Activated T-helper 2 cell treated with anti-CD3 and anti-CD28 coated beads, Interferon-gamma antibody, Interleukin-2, Interleukin-4, amounts not matched to agents 10 μg/mL and 5 μg/mL and 100 μg/mL, durations not matched to agents 14 hours and 24 hours and 36 hours (primary cell): ENCODE measurements at regions not wholly inside any gene's neighbourhood (a gene's known extent, or its start where the extent isn't known, plus 50 kb on each side); places are given as distances from the start of the nearest gene placed in this dataset.
"Not testable (repeated sequence)": the region's sequence is repeated elsewhere in the genome, so short reads cannot be mapped to it uniquely, and the experiment has no call there.

Experiments used
- DNase-seq: peaks from one replicate; pipeline ENCODE4 v3.0.0; 2021; ENCODE audit warnings: low spot score
- H3K27ac Mint-ChIP-seq: one replicate; pipeline ENCODE4 v1.8.0; 2021; ENCODE audit warnings: mixed read lengths
- H3K27me3 Mint-ChIP-seq: one replicate; pipeline ENCODE4 v1.8.0; 2021; ENCODE audit warnings: low read depth, mixed read lengths
- H3K36me3 Mint-ChIP-seq: one replicate; pipeline ENCODE4 v1.8.0; 2021; ENCODE audit warnings: low read depth, mixed read lengths
- H3K4me1 Mint-ChIP-seq: one replicate; pipeline ENCODE4 v1.8.0; 2021; ENCODE audit warnings: low read depth, mixed read lengths
- H3K4me3 Mint-ChIP-seq: one replicate; pipeline ENCODE4 v1.8.0; 2021; ENCODE audit warnings: low read depth, mild to moderate bottlenecking, moderate library complexity, mixed read lengths
- H3K9me3 Mint-ChIP-seq: one replicate; pipeline ENCODE4 v1.8.0; 2021; ENCODE audit warnings: mixed read lengths
- intact Hi-C: fragments of 100-400 bp; cut with micrococcal nuclease; formaldehyde crosslinking; loops from one replicate; pipeline ENCODE4 v1.15.1; 2023

DNA sequence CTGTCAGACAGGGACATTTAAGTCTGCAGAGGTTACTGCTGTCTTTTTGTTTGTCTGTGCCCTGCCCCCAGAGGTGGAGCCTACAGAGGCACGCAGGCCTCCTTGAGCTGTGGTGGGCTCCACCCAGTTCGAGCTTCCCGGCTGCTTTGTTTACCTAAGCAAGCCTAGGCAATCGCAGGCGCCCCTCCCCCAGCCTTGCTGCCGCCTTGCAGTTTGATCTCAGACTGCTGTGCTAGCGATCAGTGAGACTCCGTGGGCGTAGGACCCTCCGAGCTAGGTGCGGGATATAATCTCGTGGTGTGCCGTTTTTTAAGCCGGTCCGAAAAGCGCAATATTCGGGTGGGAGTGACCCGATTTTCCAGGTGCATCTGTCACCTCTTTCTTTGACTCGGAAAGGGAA lies 193.9 kb downstream of the RMST start:
- H3K27me3 Mint-ChIP-seq, H3K4me3 Mint-ChIP-seq, H3K27ac Mint-ChIP-seq, H3K36me3 Mint-ChIP-seq, H3K9me3 Mint-ChIP-seq, intact Hi-C loops, H3K4me1 Mint-ChIP-seq, DNase-seq: not testable (repeated sequence)

DNA sequence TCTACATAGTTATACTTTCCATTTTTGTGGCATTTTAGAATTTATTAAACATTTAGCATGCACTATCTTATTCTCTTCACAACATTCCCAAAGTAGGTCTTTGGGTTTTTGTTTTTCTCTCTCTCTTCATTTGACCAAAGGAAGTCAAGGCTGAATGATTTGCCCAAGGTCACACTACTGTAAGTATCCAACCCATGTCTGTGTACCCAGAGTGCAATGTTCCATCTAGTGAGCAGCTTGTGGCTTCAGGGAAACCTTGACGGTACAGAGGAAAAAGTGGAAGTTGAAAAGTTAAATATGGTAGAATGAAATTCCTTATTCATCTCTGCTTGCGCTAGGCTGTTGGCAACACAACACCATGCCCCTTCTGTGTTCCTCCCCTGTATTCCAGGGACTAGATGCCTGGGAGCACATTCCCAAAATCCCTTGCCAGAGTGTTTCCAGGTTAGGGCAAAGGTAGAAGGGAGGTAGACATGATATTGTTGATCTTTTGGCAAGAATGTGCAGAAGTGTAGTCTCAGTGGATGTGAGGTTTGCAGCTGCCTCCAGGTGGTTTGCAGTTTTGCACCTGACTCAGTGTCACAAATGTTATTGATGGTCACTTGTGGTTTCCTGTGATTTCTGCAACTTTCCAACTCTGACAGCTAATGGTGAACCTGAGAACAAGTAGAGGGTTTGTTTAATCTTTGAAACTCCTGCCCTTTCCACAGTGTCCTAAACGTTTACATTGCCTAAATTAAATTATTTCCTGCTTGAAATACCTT lies 196.7 kb downstream of the RMST start:
- intact Hi-C loops = no loop called here
- no peak overlapping the region for H3K4me3 Mint-ChIP-seq
- H3K9me3 Mint-ChIP-seq = peaks cover 4% of the 10 kb centered on the region
- no peak overlapping the region for H3K27ac Mint-ChIP-seq
- H3K36me3 Mint-ChIP-seq = no peaks in the 10 kb centered on the region
- no peak for DNase-seq
- H3K27me3 Mint-ChIP-seq = no peaks in the 10 kb centered on the region
- no peaks in the 10 kb centered on the region for H3K4me1 Mint-ChIP-seq

DNA sequence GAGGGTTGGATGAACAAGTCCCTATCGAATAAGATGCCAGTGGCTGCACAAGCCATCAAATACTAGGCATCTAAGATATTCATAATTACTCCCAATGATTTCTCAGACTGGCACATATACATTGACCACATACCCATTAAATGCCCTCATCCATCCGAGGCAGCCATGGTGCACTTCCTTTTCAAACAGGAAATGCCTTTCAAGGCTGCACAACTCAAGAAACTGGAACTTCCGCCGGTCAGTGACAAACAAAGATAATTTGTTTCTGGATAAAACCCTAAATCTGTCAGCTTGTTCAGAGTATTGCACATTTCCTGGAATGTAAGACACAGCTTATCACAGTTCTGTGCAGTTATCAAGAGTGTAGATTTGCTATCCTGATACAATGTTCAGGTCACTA lies 203.7 kb downstream of the RMST start:
- Mint-ChIP-seq H3K27me3 (no peaks in the 10 kb centered on the region), H3K27ac (no peak overlapping the region), H3K4me1 (no peaks in the 10 kb centered on the region), H3K4me3 (no peak overlapping the region), H3K9me3 (no peaks in the 10 kb centered on the region), H3K36me3 (no peaks in the 10 kb centered on the region)
- no peak for DNase-seq
- intact Hi-C loops = no loop called here

DNA sequence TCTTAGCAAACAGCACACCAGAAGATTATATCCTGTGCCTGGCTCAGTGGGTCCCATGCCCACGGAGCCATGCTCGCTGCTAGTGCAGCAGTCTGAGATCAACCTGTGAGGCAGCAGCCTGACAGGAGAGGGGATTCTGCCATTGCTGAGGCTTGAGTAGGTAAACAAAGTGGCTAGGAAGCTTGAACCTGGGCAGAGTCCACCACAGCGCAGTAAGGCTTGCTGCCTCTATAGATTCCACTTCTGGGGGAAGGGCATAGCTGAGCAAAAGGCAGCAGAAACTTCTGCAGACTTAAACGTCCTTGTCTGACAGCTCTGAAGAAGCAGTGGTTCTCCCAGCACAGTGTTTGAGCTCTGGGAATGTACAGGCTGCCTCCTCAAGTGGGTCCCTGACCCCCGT lies 210.3 kb downstream of the RMST start:
- no peaks in the 10 kb centered on the region for H3K4me1 Mint-ChIP-seq
- intact Hi-C loops = no loop called here
- H3K27me3 Mint-ChIP-seq = no peaks in the 10 kb centered on the region
- peaks cover 21% of the 10 kb centered on the region for H3K9me3 Mint-ChIP-seq
- H3K36me3 Mint-ChIP-seq = no peaks in the 10 kb centered on the region
- H3K4me3 Mint-ChIP-seq = no peak overlapping the region
- DNase-seq = no peak
- H3K27ac Mint-ChIP-seq = no peak overlapping the region

DNA sequence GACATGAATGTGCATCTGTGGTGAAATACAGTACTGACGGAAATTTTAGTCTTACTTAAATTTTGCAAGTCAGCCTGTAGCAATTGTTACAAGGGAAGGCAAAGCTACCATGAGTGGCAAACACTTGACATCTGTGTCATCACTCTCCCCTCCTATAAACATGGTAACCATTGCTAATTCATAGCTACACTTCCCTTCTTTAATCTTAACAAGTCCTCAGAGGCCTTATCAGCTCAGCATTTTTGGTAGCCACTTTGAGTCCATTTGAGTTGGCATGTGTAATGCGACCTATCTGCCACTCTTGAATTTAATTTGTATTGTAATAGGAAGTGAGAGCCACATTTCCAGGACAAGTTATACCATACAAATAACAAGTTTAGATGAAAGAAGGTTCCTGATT lies 218.1 kb downstream of the RMST start:
- peaks cover 3% of the 10 kb centered on the region for H3K4me1 Mint-ChIP-seq
- no peaks in the 10 kb centered on the region for H3K36me3 Mint-ChIP-seq
- no peak for DNase-seq

DNA sequence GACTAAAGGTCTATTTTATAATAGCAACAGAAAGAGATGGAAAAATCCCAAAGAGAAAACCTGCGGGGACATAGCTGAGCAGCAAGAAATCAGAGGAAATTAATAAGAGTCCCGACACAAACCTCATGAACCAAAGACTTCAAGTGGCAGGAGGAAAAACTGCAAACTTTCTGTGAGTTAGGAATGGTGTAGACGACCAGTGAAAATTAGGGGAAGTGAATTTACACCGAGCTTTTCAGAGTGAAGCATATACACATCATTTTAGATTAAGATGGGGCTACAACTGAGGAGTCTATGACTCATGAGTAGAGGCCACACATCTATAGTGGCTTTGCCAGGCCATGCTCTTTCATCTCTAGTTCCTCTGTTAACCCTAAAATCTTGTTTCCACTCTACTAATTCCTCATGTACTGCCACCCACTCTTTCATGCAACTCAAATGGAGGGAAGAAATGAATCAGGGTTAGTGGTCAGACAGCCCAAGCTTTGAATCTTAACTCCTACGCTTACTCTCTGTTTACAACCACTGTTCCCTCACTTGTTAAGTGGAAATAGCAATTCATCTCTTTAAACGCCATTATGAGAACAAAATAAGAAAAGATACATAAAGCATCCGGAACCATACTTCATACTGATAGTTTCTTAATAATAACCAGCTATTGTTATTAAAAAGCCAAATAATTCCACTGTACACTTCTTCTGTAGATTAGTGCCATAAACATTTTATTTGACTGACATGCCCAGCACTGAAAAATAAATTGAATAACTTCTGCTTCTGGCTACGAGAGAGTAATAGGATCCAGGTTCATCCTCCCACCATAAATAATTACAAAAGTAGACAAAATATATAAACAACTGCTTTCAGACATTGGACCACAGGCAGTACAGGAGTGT lies 219.3 kb downstream of the RMST start:
- Mint-ChIP-seq H3K9me3 (peaks cover 14% of the 10 kb centered on the region), H3K4me3 (no peak overlapping the region), H3K36me3 (no peaks in the 10 kb centered on the region), H3K27me3 (no peaks in the 10 kb centered on the region), H3K27ac (no peak overlapping the region), H3K4me1 (peaks cover 3% of the 10 kb centered on the region)
- intact Hi-C loops = no loop called here
- no peak for DNase-seq

More for the DNA sequence above, 218.1 kb downstream of the RMST start:
- peaks cover 23% of the 10 kb centered on the region for H3K9me3 Mint-ChIP-seq
- no peak overlapping the region for H3K27ac Mint-ChIP-seq
- intact Hi-C loops = no loop called here
- no peaks in the 10 kb centered on the region for H3K27me3 Mint-ChIP-seq
- no peak overlapping the region for H3K4me3 Mint-ChIP-seq

DNA sequence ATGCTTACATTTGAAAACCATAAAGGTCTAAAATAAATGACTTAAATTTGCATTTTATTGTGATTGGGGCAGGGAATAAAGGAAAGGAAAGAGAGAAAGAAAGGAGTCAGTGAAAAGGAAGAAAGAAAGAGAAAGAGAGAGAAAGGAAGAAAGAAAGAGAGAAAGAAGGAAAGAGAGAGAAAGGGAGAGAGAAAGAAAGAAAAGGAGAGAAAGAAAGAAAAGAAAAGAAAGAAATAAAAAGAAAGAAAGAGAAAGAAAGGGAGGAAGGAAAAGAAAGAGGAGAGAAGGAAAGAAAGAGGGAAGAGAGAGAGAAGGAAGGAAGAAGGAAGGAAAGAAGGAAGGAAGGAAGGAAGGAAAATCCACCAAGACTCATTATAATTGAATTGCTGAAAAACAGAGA lies 222.8 kb downstream of the RMST start:
- H3K4me3 Mint-ChIP-seq = no peak overlapping the region
- H3K36me3 Mint-ChIP-seq = no peaks in the 10 kb centered on the region
- no peak overlapping the region for H3K27ac Mint-ChIP-seq
- no peaks in the 10 kb centered on the region for H3K27me3 Mint-ChIP-seq
- DNase-seq = no peak
- H3K4me1 Mint-ChIP-seq = peaks cover 3% of the 10 kb centered on the region
- intact Hi-C loops = no loop called here
- peaks cover 8% of the 10 kb centered on the region for H3K9me3 Mint-ChIP-seq

DNA sequence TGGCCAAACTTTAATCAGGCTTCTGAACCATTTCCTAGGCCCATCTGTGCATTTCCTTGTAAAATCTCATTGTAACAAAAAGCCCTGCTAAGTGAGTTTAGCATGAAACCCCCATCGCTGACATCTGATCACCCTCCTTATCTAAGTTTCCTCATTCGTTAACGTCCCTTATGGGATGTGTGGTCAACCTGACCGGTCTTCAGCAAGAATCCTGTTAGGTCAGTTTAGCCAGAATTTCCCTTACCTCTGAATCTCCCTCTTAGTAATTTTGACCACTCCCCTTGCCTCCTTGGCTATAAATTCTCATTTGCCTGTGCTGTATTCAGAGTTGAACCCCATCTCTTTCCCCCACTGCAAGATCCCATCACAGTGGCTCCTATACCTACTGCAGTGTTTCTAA lies 239.3 kb downstream of the RMST start:
- Mint-ChIP-seq H3K27me3 (no peaks in the 10 kb centered on the region), H3K4me3 (no peak overlapping the region), H3K36me3 (no peaks in the 10 kb centered on the region), H3K4me1 (no peaks in the 10 kb centered on the region), H3K27ac (no peak overlapping the region), H3K9me3 (peaks cover 11% of the 10 kb centered on the region)
- intact Hi-C loops = no loop called here
- no peak for DNase-seq

DNA sequence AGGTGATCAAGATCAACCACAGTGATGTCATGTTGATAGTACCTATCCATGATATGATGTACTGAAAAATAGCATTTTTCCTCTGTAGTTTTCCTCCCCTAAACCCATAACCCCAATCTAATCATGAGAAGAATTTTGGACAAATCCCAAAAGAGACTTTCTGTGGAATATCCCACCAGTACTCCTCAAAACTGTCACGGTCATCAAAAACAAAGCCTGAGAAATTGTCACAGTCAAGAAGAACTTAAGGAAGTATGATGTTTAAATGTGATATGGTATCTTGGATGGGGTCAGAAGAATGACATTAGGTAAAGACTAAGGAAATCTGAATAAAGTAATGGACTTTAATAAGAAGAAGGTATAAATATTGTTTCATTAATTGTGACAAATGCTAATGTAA lies 248.8 kb downstream of the RMST start:
- no peak overlapping the region for H3K4me3 Mint-ChIP-seq
- peaks cover 11% of the 10 kb centered on the region for H3K9me3 Mint-ChIP-seq
- intact Hi-C loops = no loop called here
- H3K27me3 Mint-ChIP-seq = no peaks in the 10 kb centered on the region
- H3K4me1 Mint-ChIP-seq = no peaks in the 10 kb centered on the region
- no peak for DNase-seq
- H3K36me3 Mint-ChIP-seq = no peaks in the 10 kb centered on the region
- no peak overlapping the region for H3K27ac Mint-ChIP-seq

DNA sequence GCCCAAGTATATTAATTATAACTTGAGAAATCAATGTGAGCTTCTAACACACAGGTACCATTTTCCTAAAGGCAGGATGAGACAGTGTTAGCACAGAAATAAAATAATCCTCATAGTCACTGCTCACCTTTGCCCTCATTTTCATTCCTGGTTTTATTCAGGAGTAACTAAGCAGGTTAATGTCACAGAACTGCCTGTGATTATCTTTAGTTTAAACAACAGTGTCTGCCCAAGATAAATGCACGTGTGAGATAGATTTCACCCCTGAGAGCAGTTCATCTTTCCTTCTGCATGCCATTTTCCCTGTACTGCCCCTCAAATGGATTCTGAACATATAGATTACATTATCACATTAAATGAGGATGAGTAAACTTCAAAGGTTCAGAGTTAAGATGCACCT lies 250.7 kb downstream of the RMST start:
- no peak for DNase-seq
- H3K36me3 Mint-ChIP-seq = no peaks in the 10 kb centered on the region
- H3K27ac Mint-ChIP-seq = no peak overlapping the region
- intact Hi-C loops = no loop called here
- H3K27me3 Mint-ChIP-seq = no peaks in the 10 kb centered on the region
- no peak overlapping the region for H3K4me3 Mint-ChIP-seq
- H3K9me3 Mint-ChIP-seq = peaks cover 11% of the 10 kb centered on the region
- H3K4me1 Mint-ChIP-seq = no peaks in the 10 kb centered on the region

DNA sequence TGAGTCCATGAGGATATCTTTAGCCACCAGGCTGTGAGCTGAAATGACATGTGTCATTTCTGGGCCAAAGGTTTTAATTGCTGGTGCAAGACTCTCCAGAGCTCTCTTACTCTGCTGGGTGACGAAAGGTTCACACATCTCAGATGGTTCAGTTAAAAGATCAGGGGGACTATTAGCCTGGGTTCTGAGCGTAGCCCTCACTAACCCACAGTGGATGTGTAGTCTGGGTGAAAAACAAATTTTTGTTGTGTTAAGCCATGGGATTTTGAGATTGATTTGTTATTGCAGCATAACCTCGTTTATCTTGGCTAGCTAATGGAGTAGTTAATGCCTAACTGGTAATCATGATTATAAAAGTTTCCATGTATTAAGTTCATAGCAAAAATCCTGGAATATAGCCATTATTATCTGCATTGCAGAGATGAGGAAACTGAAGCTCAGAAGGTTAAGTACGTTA lies 251.5 kb downstream of the RMST start:
- intact Hi-C loops = no loop called here
- no peak for DNase-seq
- Mint-ChIP-seq H3K9me3 (peaks cover 11% of the 10 kb centered on the region), H3K27ac (no peak overlapping the region), H3K4me1 (no peaks in the 10 kb centered on the region), H3K27me3 (no peaks in the 10 kb centered on the region), H3K36me3 (no peaks in the 10 kb centered on the region), H3K4me3 (no peak overlapping the region)

DNA sequence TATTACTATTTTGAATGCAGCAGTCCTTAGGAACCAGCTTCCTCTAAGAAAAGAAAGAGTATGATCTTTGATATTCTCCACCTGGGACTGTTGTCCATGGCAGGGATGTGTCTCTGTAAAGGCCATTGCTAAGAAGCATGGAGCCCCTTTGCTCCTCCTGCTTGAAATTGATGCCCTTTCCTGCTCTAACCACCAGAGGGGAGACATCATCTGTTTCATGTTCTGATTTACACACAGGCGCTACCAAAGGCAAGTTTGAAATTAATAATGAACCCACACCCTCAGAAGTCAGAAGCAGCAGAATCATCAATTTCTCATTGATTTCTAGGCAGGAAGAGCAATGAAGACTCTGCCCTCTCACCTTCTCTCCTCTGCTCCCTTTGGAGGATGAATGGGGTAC lies 253.8 kb downstream of the RMST start:
- H3K27me3 Mint-ChIP-seq = no peaks in the 10 kb centered on the region
- intact Hi-C loops = no loop called here
- H3K36me3 Mint-ChIP-seq = no peaks in the 10 kb centered on the region
- H3K9me3 Mint-ChIP-seq = peaks cover 17% of the 10 kb centered on the region
- no peak overlapping the region for H3K27ac Mint-ChIP-seq
- H3K4me1 Mint-ChIP-seq = no peaks in the 10 kb centered on the region
- H3K4me3 Mint-ChIP-seq = no peak overlapping the region
- DNase-seq = no peak

DNA sequence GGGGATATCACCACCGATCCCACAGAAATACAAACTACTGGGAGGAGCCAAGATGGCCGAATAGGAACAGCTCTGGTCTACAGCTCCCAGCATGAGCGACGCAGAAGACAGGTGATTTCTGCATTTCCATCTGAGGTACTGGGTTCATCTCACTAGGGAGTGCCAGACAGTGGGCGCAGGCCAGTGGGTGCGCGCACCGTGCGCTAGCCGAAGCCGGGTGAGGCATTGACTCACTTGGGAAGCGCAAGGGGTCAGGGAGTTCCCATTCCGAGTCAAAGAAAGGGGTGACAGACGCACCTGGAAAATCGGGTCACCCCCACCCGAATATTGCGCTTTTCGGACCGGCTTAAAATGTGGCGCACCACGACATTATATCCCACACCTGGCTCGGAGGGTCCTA lies 261.2 kb downstream of the RMST start:
- H3K4me3 Mint-ChIP-seq, intact Hi-C loops, H3K27ac Mint-ChIP-seq: not testable (repeated sequence)

More for the DNA sequence above, 261.2 kb downstream of the RMST start:
- not testable (repeated sequence) for DNase-seq, H3K27me3 Mint-ChIP-seq, H3K36me3 Mint-ChIP-seq, H3K4me1 Mint-ChIP-seq
- H3K9me3 Mint-ChIP-seq = peaks cover 28% of the 10 kb centered on the region
